CD4-positive, alpha-beta T cell (primary cell): ENCODE measurements at regions not wholly inside any gene's neighbourhood (a gene's known extent, or its start where the extent isn't known, plus 50 kb on each side); places are given as distances from the start of the nearest gene placed in this dataset.
"Not testable (repeated sequence)": the region's sequence is repeated elsewhere in the genome, so short reads cannot be mapped to it uniquely, and the experiment has no call there.

ENCODE experiments used
- ATAC-seq: fragments of 200-7000 bp; cut with Tn5 transposase; one replicate; pipeline ENCODE4 v1.10.0; 2022; ENCODE audit warnings: mild to moderate bottlenecking; ENCODE audit not compliant: poor library complexity
- CTCF ChIA-PET: fragments of 350-600 bp; sonication (Branson Sonifier 250); formaldehyde crosslinking; loops from one replicate; lab custom pipeline; 2021; ENCODE audit warnings: antibody characterized with exemption, inconsistent platforms; lab: Charles Lee
- POLR2A ChIA-PET: fragments of 350-600 bp; sonication (Branson Sonifier 250); formaldehyde crosslinking; loops from one replicate; lab custom pipeline; 2021; ENCODE audit warnings: antibody characterized with exemption, inconsistent platforms; lab: Charles Lee
- DNase-seq, 14 experiments: peaks; one replicate each; pipeline ENCODE4 v3.0.0-alpha.2; 2013 to 2020; ENCODE audit warnings: mixed read lengths in 2 of 14
- H3K27ac ChIP-seq, 2 donors: one replicate each; pipeline versions ENCODE4 v1.5.1 to v1.7.0; 2013; ENCODE audit warnings: low read length in 2 of 2, low read depth in 1 of 2, mild to moderate bottlenecking in 1 of 2
- H3K27me3 ChIP-seq, 2 experiments: 1 replicate in 1 of 2; 2 replicates in 1 of 2; pipeline versions ENCODE4 v1.6.1 to v1.7.0; 2013; ENCODE audit warnings: low read length in 2 of 2, control low read depth in 1 of 2, mild to moderate bottlenecking in 1 of 2, moderate library complexity in 1 of 2; ENCODE audit not compliant: insufficient read depth in 2 of 2, control insufficient read depth in 1 of 2
- H3K36me3 ChIP-seq: one replicate; pipeline ENCODE4 v1.6.1; 2013; ENCODE audit warnings: low read length, control low read depth; ENCODE audit not compliant: insufficient read depth
- H3K4me1 ChIP-seq: one replicate; pipeline ENCODE4 v1.6.1; 2013; ENCODE audit warnings: low read length, control low read depth; ENCODE audit not compliant: insufficient read depth
- H3K4me3 ChIP-seq: one replicate; pipeline ENCODE4 v1.5.1; 2013; ENCODE audit warnings: mild to moderate bottlenecking, low read length, moderate library complexity
- H3K9me3 ChIP-seq, 2 experiments: 1 replicate in 1 of 2; 2 replicates in 1 of 2; pipeline versions ENCODE4 v1.6.1 to v1.7.0; 2013; ENCODE audit warnings: low read length in 2 of 2, mild to moderate bottlenecking in 2 of 2, control low read depth in 1 of 2, moderate library complexity in 1 of 2; ENCODE audit not compliant: control insufficient read depth in 1 of 2, insufficient read depth in 1 of 2
- H3K27ac Mint-ChIP-seq: one replicate; pipeline ENCODE4 v1.8.0; 2020; ENCODE audit warnings: mixed read lengths
- H3K27me3 Mint-ChIP-seq: one replicate; pipeline ENCODE4 v1.8.0; 2021; ENCODE audit warnings: mixed read lengths
- H3K36me3 Mint-ChIP-seq: one replicate; pipeline ENCODE4 v1.8.0; 2021; ENCODE audit warnings: low read depth, mixed read lengths
- H3K4me1 Mint-ChIP-seq: one replicate; pipeline ENCODE4 v1.8.0; 2021; ENCODE audit warnings: low read depth, mixed read lengths
- H3K4me3 Mint-ChIP-seq: one replicate; pipeline ENCODE4 v1.8.0; 2020; ENCODE audit warnings: mild to moderate bottlenecking, mixed read lengths
- H3K9me3 Mint-ChIP-seq: one replicate; pipeline ENCODE4 v1.8.0; 2020; ENCODE audit warnings: mixed read lengths
- CTCF ChIP-seq: fragments of 200-600 bp; IDR thresholded peaks from one replicate; pipeline ENCODE4 v1.8.0; 2022; ENCODE audit warnings: antibody characterized with exemption, mild to moderate bottlenecking
- intact Hi-C, 2 experiments: fragments of 100-400 bp; cut with DNase I in 1 of 2; cut with micrococcal nuclease in 1 of 2; formaldehyde crosslinking; loops; one replicate each; pipeline versions ENCODE4 v1.15.1 to v1.9.0; 2023 to 2025; cut with DNase I, micrococcal nuclease

- POLR2A ChIA-PET: no interaction called here
- Mint-ChIP-seq H3K4me3 (peak overlapping the region; percentile 50), H3K27me3 (no peaks in the 10 kb centered on the region), H3K27ac (no peak overlapping the region), H3K36me3 (no peaks in the 10 kb centered on the region), H3K4me1 (no peaks in the 10 kb centered on the region), H3K9me3 (no peaks in the 10 kb centered on the region)
- CTCF ChIA-PET: no interaction called here
- DNase-seq (no peak), ATAC-seq (no peak)
- intact Hi-C loops: no loop called here
- no peaks in the 10 kb centered on the region for H3K36me3 ChIP-seq
- H3K27me3 ChIP-seq: no peaks in the 10 kb centered on the region
- no peak overlapping the region for H3K27ac ChIP-seq
- no peaks in the 10 kb centered on the region for H3K4me1 ChIP-seq
- no peak overlapping the region for H3K4me3 ChIP-seq
- no peak for TF ChIP-seq CTCF
- H3K9me3 ChIP-seq: peaks cover 4 to 16% of the 10 kb centered on the region in 2 experiments
Measured at GRCh38 chr13:84086847-84087162, 204.5 kb upstream of the SLITRK1 start.

- H3K27me3 Mint-ChIP-seq, H3K27me3 ChIP-seq, H3K36me3 Mint-ChIP-seq, H3K36me3 ChIP-seq, H3K9me3 Mint-ChIP-seq, H3K4me1 Mint-ChIP-seq, H3K4me1 ChIP-seq, H3K27ac Mint-ChIP-seq, H3K4me3 ChIP-seq, H3K27ac ChIP-seq, CTCF ChIA-PET, intact Hi-C loops: not testable (repeated sequence)
- POLR2A ChIA-PET: interaction anchor here (0.7 kb wide), 1 partner anchor 16 kb away, joined by 3 read pairs; no protein-coding TSS in a partner anchor
- ATAC-seq (peak; percentile 37), DNase-seq (peak in 4 of 14 experiments; percentile 0 to 25 (median 6))
- peaks cover 4 to 16% of the 10 kb centered on the region in 2 experiments for H3K9me3 ChIP-seq
- H3K4me3 Mint-ChIP-seq: peak overlapping the region; percentile 64
Measured at GRCh38 chr13:84086098-84086846, 204.0 kb upstream of the SLITRK1 start.

- Histone ChIP-seq H3K27ac (no peak overlapping the region), H3K4me1 (no peaks in the 10 kb centered on the region), H3K36me3 (no peaks in the 10 kb centered on the region), H3K27me3 (no peaks in the 10 kb centered on the region), H3K4me3 (no peak overlapping the region), H3K9me3 (peaks cover under 1 to 16% of the 10 kb centered on the region in 2 experiments)
- no peak for TF ChIP-seq CTCF
- intact Hi-C loops: no loop called here
- no peak overlapping the region for H3K4me3 Mint-ChIP-seq
- no peaks in the 10 kb centered on the region for H3K9me3 Mint-ChIP-seq
- ATAC-seq: no peak
- DNase-seq: no peak
- POLR2A ChIA-PET: no interaction called here
- H3K27me3 Mint-ChIP-seq: no peaks in the 10 kb centered on the region
- H3K27ac Mint-ChIP-seq: no peak overlapping the region
- CTCF ChIA-PET: interaction anchor here (1.5 kb wide), 1 partner anchor 9 kb away, joined by 5 read pairs; no protein-coding TSS in a partner anchor
- no peaks in the 10 kb centered on the region for H3K36me3 Mint-ChIP-seq
- no peaks in the 10 kb centered on the region for H3K4me1 Mint-ChIP-seq
Measured at GRCh38 chr13:84082462-84082861, 200.2 kb upstream of the SLITRK1 start.
